ENCODE measurements at regions not wholly inside any gene's neighbourhood (a gene's known extent, or its start where the extent isn't known, plus 50 kb on each side); places are given as distances from the start of the nearest gene placed in this dataset.

DNA sequence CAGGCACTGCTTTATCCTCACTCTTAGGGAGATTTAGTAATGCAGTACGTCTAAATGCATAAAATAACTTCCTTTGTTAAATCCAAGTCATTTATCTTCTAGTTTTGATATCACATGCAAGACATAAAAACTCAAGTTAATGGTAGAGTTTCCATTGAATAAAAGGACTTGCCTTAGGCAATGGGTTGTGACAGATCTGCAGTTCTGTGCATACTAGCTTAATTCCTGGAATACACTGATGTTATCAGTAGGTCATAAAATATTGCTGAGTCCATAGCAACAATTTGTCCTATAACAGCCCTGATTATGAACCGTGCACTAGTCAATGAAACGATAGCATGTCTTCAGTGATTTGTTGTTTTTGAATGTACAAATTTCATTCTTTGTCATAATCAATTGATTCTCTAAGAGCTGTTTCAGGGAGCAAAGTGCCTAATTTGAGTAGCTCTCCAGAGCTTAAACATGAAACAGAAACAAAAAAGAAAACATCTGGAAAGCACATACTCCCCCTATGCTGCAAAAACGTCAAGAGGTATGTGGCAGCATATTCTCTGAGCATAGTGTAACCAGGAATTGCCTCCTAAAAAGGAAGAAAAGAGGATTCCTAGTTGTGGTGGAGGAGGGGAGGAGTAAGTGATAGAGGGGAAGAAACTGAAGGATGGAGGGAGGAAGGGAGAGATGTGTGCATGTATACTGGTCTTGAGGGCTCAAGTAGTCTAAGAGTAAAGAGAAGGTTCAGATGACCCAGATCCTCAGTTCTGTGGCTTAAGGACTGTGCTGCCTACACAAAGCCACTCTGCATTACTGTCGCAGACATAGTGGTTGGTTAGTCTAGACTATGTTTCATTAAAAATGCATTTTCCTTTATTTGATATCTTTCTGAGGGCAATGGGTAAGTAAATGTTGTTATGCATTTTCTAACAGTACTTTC, 589.2 kb downstream of the PRR16 start:
- H3K27ac ChIP-seq (ENCODE audit: extremely low read length, insufficient read depth, low read length) = no peak overlapping the region
- H2AFZ ChIP-seq (ENCODE audit: low read length) = no peak overlapping the region
- ATAC-seq = no peak
- H3K36me3 ChIP-seq (replicated peaks in 1 of 2; ENCODE audit: control insufficient read depth in 1 of 2, insufficient read depth in 2 of 2, low read length in 2 of 2) = no peaks in the 10 kb centered on the region
- no peaks in the 10 kb centered on the region for H3K4me1 ChIP-seq (ENCODE audit: insufficient read depth, low read length)
- ChIA-PET POLR2A (no interaction called here), CTCF (ENCODE audit: low intra/inter-chr PET ratio, low total read pairs) (no interaction called here)
- intact Hi-C loops (cut with micrococcal nuclease; ENCODE audit: unreplicated experiment) (no loop called here), in situ Hi-C loops (cut with HindIII; ENCODE audit: extremely low pct_ligation_motif_present, low pct_unique_long_range_greater_than_20kb) (no loop called here)
- H3K79me2 ChIP-seq (ENCODE audit: insufficient read depth, low read length) = no peaks in the 10 kb centered on the region
- H3K4me3 ChIP-seq (replicated peaks in 1 of 3; ENCODE audit: insufficient read depth in 1 of 3, low read depth in 2 of 3, low read length in 3 of 3) = no peak overlapping the region
- H3K9me3 ChIP-seq (ENCODE audit: low read length) = no peaks in the 10 kb centered on the region
- no peak for DNase-seq (ENCODE audit: low spot score)
- H4K20me1 ChIP-seq (ENCODE audit: insufficient read depth, low read length) = no peaks in the 10 kb centered on the region
- H3K4me2 ChIP-seq (ENCODE audit: low read depth, low read length) = no peak overlapping the region
- FAIRE-seq = no peak
- H3K27me3 ChIP-seq (ENCODE audit: control insufficient read depth in 1 of 2, insufficient read depth in 2 of 2, low read length in 2 of 2) = no peaks in the 10 kb centered on the region
- H3K9ac ChIP-seq (ENCODE audit: insufficient read depth, low read depth, low read length) = no peak overlapping the region
- no TSS peak for BruUV-seq (replicated peaks)
- WGBS (ENCODE audit: low lambda C conversion rate) = 16% methylated on average over 5 of the region's 5 CpGs
- TF ChIP-seq ZNF414 (CRISPR knock-in tag; IDR thresholded peaks at IDR 0.05) = no peak
- TF ChIP-seq, protein P1, sequence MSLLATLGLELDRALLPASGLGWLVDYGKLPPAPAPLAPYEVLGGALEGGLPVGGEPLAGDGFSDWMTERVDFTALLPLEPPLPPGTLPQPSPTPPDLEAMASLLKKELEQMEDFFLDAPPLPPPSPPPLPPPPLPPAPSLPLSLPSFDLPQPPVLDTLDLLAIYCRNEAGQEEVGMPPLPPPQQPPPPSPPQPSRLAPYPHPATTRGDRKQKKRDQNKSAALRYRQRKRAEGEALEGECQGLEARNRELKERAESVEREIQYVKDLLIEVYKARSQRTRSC (CRISPR knock-in tag; IDR thresholded peaks at IDR 0.05; ENCODE audit: low read depth) = no peak
- TF ChIP-seq IKZF4 (CRISPR knock-in tag; IDR thresholded peaks at IDR 0.05; ENCODE audit: borderline replicate concordance, low read depth, not compliant biosample characterization) = no peak
- TF ChIP-seq MAF1 (CRISPR knock-in tag; IDR thresholded peaks at IDR 0.05; ENCODE audit: borderline replicate concordance) = no peak
- TF ChIP-seq STAG1 (CRISPR knock-in tag; IDR thresholded peaks at IDR 0.05) = no peak
- no peak for TF ChIP-seq ZNF879 (CRISPR knock-in tag; IDR thresholded peaks at IDR 0.05)
- no peak for TF ChIP-seq RFX3 (CRISPR knock-in tag; IDR thresholded peaks at IDR 0.05)
- no peak for TF ChIP-seq HHEX (CRISPR knock-in tag; IDR thresholded peaks at IDR 0.05)
- TF ChIP-seq ISL2 (CRISPR knock-in tag; IDR thresholded peaks at IDR 0.05) = no peak
- no peak for TF ChIP-seq PATZ1 (CRISPR knock-in tag; IDR thresholded peaks at IDR 0.05)
- no peak for TF ChIP-seq ZNF160 (CRISPR knock-in tag; IDR thresholded peaks at IDR 0.05)
- TF ChIP-seq ZBTB21 (CRISPR knock-in tag; IDR thresholded peaks at IDR 0.05) = no peak
- TF ChIP-seq ZZZ3 (CRISPR knock-in tag; IDR thresholded peaks at IDR 0.05; ENCODE audit: borderline replicate concordance) = no peak
- no peak for TF ChIP-seq REXO4 (CRISPR knock-in tag; IDR thresholded peaks at IDR 0.05; ENCODE audit: borderline replicate concordance)
- TF ChIP-seq ZNF782 (CRISPR knock-in tag; IDR thresholded peaks at IDR 0.05; ENCODE audit: borderline replicate concordance) = no peak
- no peak for TF ChIP-seq FOXP4 (CRISPR knock-in tag; IDR thresholded peaks at IDR 0.05)
